MM.1S (cell line): ENCODE measurements at regions not wholly inside any gene's neighbourhood (a gene's known extent, or its start where the extent isn't known, plus 50 kb on each side); places are given as distances from the start of the nearest gene placed in this dataset.
"Not testable (repeated sequence)": the region's sequence is repeated elsewhere in the genome, so short reads cannot be mapped to it uniquely, and the experiment has no call there.

Experiments
- CTCF ChIP-seq: fragments of 300-600 bp; sonication (generic); IDR thresholded peaks from 2 replicates; pipeline ENCODE4 v1.5.1; 2016; ENCODE audit warnings: antibody characterized with exemption, low read length, mixed read lengths
- EZH2 ChIP-seq: fragments of 300-600 bp; sonication (generic); optimal IDR thresholded peaks from 2 replicates; pipeline ENCODE3; 2017; ENCODE audit warnings: low read depth, mild to moderate bottlenecking, antibody characterized with exemption, low read length, mixed read lengths
- EZH2phosphoT487 ChIP-seq: fragments of 300-600 bp; sonication (generic); IDR thresholded peaks from 2 replicates; pipeline ENCODE4 v1.6.1; 2018; ENCODE audit warnings: antibody characterized with exemption, low read length

DNA sequence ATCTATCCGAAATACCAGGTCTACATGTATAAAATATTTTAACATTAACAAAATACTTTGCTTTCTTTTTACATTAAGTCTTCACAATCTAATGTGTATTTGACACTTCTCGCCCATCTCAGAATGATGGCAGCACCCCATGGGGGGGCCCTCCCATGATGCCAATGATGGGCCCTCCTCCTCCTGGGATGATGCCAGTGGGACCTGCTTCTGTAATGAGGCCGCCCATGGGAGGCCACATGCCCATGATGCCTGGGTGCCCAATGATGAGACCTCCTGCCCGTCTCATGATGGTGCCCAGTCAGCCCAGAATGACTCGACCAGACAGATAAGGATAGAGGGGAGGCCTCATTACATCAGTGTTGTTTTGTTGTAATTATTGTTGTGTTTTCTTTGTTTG is 110.5 kb downstream of the ART5 start:
- not testable (repeated sequence) for TF ChIP-seq CTCF, EZH2, EZH2phosphoT487
